ENCODE measurements at regions not wholly inside any gene's neighbourhood (a gene's known extent, or its start where the extent isn't known, plus 50 kb on each side); places are given as distances from the start of the nearest gene placed in this dataset.

DNA sequence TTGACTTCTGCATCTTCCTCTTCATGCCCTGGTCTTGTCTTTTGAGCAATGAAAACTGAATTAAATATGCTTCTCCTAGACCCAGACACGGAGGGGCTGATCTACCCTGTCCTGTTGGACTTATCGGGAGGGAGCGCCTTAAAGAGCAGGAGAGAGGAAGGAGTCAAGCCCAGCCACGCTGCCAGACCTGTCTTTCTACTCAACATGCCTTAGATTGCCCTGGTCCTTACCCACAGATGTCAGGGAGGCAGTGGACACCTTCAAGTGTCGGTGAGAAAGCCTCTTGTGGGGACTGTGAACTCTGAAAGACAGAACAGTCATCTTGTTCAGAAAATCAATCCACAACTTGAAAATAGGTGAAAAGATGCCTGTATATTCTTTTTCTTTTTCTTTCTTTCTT, 61.8 kb downstream of the IRAG1 start:
- intact Hi-C loops (cut with DNase I) = no loop called here
- Histone ChIP-seq H3K27ac (no peak overlapping the region), H3K27me3 (no peaks in the 10 kb centered on the region), H3K4me3 (no peak overlapping the region), H3K4me1 (no peaks in the 10 kb centered on the region), H3K36me3 (no peaks in the 10 kb centered on the region), H3K9me3 (no peaks in the 10 kb centered on the region)
- no peak for ATAC-seq
- DNase-seq = no peak
- WGBS (ENCODE audit: insufficient coverage, low coverage, low lambda C conversion rate, missing lambda C conversion rate) = 86% methylated on average over 4 of the region's 5 CpGs
- no peak for TF ChIP-seq POLR2A (IDR thresholded peaks at IDR 0.05)
- TF ChIP-seq, protein P1, sequence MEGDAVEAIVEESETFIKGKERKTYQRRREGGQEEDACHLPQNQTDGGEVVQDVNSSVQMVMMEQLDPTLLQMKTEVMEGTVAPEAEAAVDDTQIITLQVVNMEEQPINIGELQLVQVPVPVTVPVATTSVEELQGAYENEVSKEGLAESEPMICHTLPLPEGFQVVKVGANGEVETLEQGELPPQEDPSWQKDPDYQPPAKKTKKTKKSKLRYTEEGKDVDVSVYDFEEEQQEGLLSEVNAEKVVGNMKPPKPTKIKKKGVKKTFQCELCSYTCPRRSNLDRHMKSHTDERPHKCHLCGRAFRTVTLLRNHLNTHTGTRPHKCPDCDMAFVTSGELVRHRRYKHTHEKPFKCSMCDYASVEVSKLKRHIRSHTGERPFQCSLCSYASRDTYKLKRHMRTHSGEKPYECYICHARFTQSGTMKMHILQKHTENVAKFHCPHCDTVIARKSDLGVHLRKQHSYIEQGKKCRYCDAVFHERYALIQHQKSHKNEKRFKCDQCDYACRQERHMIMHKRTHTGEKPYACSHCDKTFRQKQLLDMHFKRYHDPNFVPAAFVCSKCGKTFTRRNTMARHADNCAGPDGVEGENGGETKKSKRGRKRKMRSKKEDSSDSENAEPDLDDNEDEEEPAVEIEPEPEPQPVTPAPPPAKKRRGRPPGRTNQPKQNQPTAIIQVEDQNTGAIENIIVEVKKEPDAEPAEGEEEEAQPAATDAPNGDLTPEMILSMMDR (IDR thresholded peaks at IDR 0.05) = no peak

DNA sequence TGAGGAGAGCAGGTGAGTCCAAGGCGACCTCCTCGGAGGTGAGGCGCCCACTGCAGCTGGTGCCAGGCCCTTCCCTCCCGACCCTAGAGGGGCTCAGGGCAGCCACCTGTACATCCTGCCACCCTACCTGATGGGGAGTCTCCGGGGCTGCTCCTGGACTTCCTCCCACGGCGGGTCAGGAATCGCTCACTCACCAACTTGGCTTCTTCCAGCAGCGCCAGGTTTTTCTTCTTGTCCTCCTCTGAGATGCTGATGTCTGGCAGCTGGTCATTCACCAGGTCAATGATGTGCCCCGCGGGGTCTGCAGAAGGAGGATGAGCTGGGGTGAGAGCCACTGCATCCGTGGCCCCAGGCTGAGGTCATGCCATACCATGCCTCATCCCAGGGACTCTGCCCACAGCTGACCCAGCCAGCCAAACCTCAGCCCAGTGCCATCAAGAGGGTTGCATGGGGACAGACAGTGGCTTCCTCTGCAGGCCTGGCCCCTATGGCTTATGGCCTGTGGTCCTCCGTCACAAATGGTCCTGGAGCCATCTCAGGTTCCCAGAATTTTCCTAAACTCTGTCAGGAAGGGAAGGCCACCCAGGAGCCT, 61.0 kb upstream of the LYVE1 start:
- WGBS (ENCODE audit: insufficient coverage, low coverage, low lambda C conversion rate, missing lambda C conversion rate) = 20% methylated on average over 2 of the region's 13 CpGs
- H3K27me3 ChIP-seq = no peaks in the 10 kb centered on the region
- no peak overlapping the region for H3K27ac ChIP-seq
- no peaks in the 10 kb centered on the region for H3K9me3 ChIP-seq
- TF ChIP-seq, protein P1 (IDR thresholded peaks at IDR 0.05) = no peak
- TF ChIP-seq POLR2A (IDR thresholded peaks at IDR 0.05) = no peak
- no peaks in the 10 kb centered on the region for H3K36me3 ChIP-seq
- no peak for DNase-seq
- intact Hi-C loops (cut with DNase I) = no loop called here
- peak in 1 of 4 donors; percentile 19 for ATAC-seq
- H3K4me1 ChIP-seq = no peaks in the 10 kb centered on the region
- no peak overlapping the region for H3K4me3 ChIP-seq

DNA sequence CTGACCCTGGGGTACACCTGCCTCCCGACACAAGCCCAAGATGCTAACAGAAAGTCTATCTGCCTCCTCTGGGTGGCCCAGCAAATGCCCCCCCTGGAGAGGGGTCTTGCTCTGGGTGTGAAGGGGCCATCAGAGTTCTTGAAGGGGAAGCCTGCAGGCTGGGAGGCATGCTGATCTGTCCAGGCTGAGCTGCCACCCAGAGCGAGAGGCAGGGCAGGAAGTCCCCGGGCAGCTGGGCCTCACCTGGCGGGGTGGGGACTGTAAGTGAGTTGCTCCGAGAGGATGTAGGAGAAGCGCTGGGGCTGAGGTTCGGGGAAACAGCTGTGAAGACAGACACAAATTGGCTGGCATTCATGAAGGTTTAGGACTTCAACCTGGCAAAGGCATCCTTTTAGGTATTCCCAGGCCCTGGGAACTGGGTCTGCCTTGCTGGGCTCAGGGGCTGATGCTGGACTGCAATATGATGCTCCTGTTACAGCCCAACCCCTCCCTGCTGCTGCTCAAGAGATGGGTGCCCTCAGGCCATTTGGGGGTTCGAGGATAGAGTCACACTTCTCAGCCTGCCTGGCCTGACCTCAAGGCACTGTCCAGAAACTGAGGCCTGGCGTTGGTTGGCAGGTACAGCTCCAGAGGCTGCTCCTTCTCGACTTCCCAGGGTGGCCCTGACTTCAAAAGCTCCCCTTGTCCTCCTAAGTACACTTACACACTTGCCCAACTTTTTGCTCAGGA, 60.2 kb upstream of the LYVE1 start:
- ATAC-seq (no peak), DNase-seq (no peak)
- H3K4me1 ChIP-seq = no peaks in the 10 kb centered on the region
- no peaks in the 10 kb centered on the region for H3K9me3 ChIP-seq
- no peak overlapping the region for H3K27ac ChIP-seq
- 67% methylated on average over 4 of the region's 10 CpGs for WGBS (ENCODE audit: insufficient coverage, low coverage, low lambda C conversion rate, missing lambda C conversion rate)
- TF ChIP-seq, protein P1 (IDR thresholded peaks at IDR 0.05) = no peak
- no peak for TF ChIP-seq POLR2A (IDR thresholded peaks at IDR 0.05)
- no peaks in the 10 kb centered on the region for H3K36me3 ChIP-seq
- H3K4me3 ChIP-seq = no peak overlapping the region
- intact Hi-C loops (cut with DNase I) = no loop called here
- H3K27me3 ChIP-seq = no peaks in the 10 kb centered on the region

DNA sequence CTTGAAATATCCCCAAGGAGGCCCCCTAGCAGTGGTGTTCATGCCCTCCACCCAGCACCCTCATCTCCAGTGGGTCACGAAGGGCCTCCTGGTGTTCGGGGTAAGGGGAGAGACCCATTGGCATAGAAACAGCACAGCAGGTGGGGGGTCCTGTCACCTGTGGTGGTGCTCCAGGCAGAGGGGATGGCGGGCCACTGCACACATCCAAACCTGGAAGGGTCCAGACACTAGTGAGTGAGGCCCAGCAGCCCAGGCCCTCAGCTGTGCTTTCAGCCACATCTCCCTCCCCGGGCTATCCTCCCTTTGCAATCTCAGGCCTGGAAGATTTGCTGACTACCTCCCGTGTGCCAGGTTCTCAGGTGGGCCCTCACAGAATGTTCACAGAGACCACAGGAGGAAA, 59.4 kb upstream of the LYVE1 start:
- DNase-seq (no peak), ATAC-seq (no peak)
- no peaks in the 10 kb centered on the region for H3K9me3 ChIP-seq
- H3K4me1 ChIP-seq = no peaks in the 10 kb centered on the region
- TF ChIP-seq POLR2A (IDR thresholded peaks at IDR 0.05) = no peak
- TF ChIP-seq, protein P1 (IDR thresholded peaks at IDR 0.05) = no peak
- H3K36me3 ChIP-seq = no peaks in the 10 kb centered on the region
- intact Hi-C loops (cut with DNase I) = no loop called here
- no peaks in the 10 kb centered on the region for H3K27me3 ChIP-seq
- 71% methylated on average over 1 of the region's 5 CpGs for WGBS (ENCODE audit: insufficient coverage, low coverage, low lambda C conversion rate, missing lambda C conversion rate)
- no peak overlapping the region for H3K27ac ChIP-seq
- H3K4me3 ChIP-seq = no peak overlapping the region

All from right lobe of liver (tissue), 6 donors.